ENCODE measurements at regions not wholly inside any gene's neighbourhood (a gene's known extent, or its start where the extent isn't known, plus 50 kb on each side); places are given as distances from the start of the nearest gene placed in this dataset.

DNA sequence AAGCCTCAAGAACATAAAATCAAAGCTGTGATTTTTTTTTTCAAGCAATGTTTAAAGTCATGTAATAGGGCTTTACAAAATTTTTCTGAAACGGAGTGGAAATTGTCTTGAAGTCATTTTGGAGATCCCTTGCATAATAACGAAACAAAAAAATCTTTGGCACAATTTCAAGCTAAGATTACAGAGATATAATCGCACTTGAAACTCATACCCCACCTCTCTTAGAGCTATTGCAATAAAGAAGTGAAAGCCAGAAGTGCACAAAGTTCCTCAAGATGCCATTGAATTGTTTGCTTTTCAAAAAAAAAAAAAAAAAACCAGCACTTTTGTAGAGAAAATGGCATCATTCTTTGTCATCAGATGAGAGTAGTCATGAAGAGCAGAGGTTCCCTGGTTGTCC lies 152.3 kb downstream of the PAX3 start:
- ATAC-seq (ENCODE audit: low read depth in 2 of 2) (no peak), DNase-seq (no peak)
- Histone ChIP-seq H3K4me3 (ENCODE audit: low read depth, low read length) (no peak overlapping the region), H3K36me3 (ENCODE audit: control insufficient read depth, insufficient read depth, low read length) (no peaks in the 10 kb centered on the region), H3K9me3 (ENCODE audit: control insufficient read depth in 2 of 2, low read length in 2 of 2) (no peaks in the 10 kb centered on the region), H3K4me1 (ENCODE audit: control insufficient read depth, insufficient read depth, low read length, poor library complexity, severe bottlenecking) (no peaks in the 10 kb centered on the region), H3K27ac (ENCODE audit: insufficient read depth, low read length, poor library complexity, severe bottlenecking) (no peak overlapping the region), H3K27me3 (ENCODE audit: control insufficient read depth, insufficient read depth, low read length) (no peaks in the 10 kb centered on the region)
- Mint-ChIP-seq H3K36me3 (no peaks in the 10 kb centered on the region), H3K4me1 (no peaks in the 10 kb centered on the region), H3K27me3 (no peaks in the 10 kb centered on the region), H3K27ac (no peak overlapping the region), H3K4me3 (no peak overlapping the region), H3K9me3 (peaks cover 0 to 4% (median 3%) of the 10 kb centered on the region in 7 donors)

DNA sequence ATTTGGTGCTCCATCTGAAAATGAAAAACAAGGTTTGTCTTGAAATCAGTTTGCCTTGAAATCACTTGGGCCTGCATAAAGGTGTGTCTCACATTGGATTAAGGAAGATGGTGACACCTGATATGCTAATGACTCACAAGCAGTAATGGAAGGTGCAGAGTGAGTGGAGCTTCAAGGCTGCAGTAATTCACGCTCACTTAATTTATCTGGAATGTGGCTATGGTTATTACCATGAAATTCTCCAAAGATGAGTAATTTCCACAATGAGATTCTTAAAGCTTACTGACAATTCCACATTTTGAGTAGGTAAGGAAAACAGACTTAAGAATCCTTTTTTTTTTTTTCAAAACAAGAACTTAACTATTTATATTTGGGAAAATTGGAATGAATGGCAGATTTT lies 156.8 kb downstream of the PAX3 start:
- no peak overlapping the region for H3K4me3 Mint-ChIP-seq
- Histone ChIP-seq H3K4me3 (ENCODE audit: low read depth, low read length) (no peak overlapping the region), H3K9me3 (ENCODE audit: control insufficient read depth in 2 of 2, low read length in 2 of 2) (no peaks in the 10 kb centered on the region), H3K4me1 (ENCODE audit: control insufficient read depth, insufficient read depth, low read length, poor library complexity, severe bottlenecking) (no peaks in the 10 kb centered on the region), H3K27me3 (ENCODE audit: control insufficient read depth, insufficient read depth, low read length) (no peaks in the 10 kb centered on the region), H3K36me3 (ENCODE audit: control insufficient read depth, insufficient read depth, low read length) (no peaks in the 10 kb centered on the region), H3K27ac (ENCODE audit: insufficient read depth, low read length, poor library complexity, severe bottlenecking) (no peak overlapping the region)
- H3K36me3 Mint-ChIP-seq = no peaks in the 10 kb centered on the region
- H3K4me1 Mint-ChIP-seq = no peaks in the 10 kb centered on the region
- DNase-seq = no peak
- H3K27me3 Mint-ChIP-seq = no peaks in the 10 kb centered on the region
- peaks cover 0 to 5% (median 2%) of the 10 kb centered on the region in 7 donors for H3K9me3 Mint-ChIP-seq
- H3K27ac Mint-ChIP-seq = no peak overlapping the region
- no peak for ATAC-seq (ENCODE audit: low read depth in 2 of 2)

DNA sequence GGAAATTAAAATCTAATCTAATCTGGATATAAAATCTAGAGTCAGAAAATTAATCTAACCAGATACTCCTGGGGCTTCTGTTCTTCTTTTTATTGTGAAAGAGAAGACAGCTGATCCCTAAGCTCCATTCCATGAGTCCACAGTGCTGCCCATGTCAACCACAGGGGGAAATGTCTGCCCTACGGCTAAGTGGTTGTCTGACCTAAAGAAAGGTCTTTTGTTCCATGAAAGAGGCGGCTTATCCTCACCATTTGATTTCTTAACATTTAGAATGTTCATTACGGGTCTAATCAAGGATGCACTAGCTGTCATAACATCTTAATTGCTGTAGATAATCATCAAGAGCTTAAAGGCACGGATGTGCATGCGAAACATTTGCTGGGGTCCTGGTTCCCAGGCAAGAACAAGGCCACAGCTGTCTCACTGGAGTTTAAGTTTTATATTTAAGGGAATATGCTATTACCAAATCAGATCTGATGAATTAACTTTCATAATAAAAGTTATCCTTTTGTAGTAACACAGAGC lies 162.6 kb downstream of the PAX3 start:
- H3K27me3 ChIP-seq (ENCODE audit: control insufficient read depth, insufficient read depth, low read length) = no peaks in the 10 kb centered on the region
- H3K36me3 ChIP-seq (ENCODE audit: control insufficient read depth, insufficient read depth, low read length) = no peaks in the 10 kb centered on the region
- no peaks in the 10 kb centered on the region for H3K9me3 ChIP-seq (ENCODE audit: control insufficient read depth in 2 of 2, low read length in 2 of 2)
- Mint-ChIP-seq H3K27ac (no peak overlapping the region), H3K9me3 (peaks cover 0 to 8% (median 3%) of the 10 kb centered on the region in 7 donors), H3K36me3 (no peaks in the 10 kb centered on the region), H3K4me3 (no peak overlapping the region), H3K27me3 (peaks cover 4% of the 10 kb centered on the region), H3K4me1 (no peaks in the 10 kb centered on the region)
- no peak overlapping the region for H3K27ac ChIP-seq (ENCODE audit: insufficient read depth, low read length, poor library complexity, severe bottlenecking)
- H3K4me3 ChIP-seq (ENCODE audit: low read depth, low read length) = no peak overlapping the region
- ATAC-seq (ENCODE audit: low read depth in 2 of 2) (no peak), DNase-seq (no peak)
- H3K4me1 ChIP-seq (ENCODE audit: control insufficient read depth, insufficient read depth, low read length, poor library complexity, severe bottlenecking) = no peaks in the 10 kb centered on the region

DNA sequence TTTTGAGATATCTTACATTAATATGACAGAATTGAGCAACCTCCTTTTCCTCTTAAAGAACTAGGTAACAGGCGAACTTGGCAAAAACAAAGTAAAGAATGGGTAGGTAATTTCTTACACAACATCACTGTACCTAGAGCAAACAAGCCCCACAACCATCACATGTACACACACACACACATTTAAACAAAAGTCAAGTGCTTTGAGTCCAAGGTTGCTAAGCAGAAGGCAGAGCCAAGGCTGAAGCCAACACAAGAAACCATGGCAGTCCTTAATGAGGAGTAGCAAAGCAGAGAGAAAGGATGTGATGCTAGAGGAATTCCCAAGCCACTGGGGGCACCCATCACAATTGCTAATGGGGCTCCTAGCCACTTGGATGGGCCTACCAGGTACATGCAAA lies 164.1 kb downstream of the PAX3 start:
- H3K4me3 Mint-ChIP-seq = no peak overlapping the region
- H3K27ac ChIP-seq (ENCODE audit: insufficient read depth, low read length, poor library complexity, severe bottlenecking) = no peak overlapping the region
- H3K36me3 Mint-ChIP-seq = no peaks in the 10 kb centered on the region
- peaks cover 4% of the 10 kb centered on the region for H3K27me3 Mint-ChIP-seq
- ATAC-seq (ENCODE audit: low read depth in 2 of 2) (no peak), DNase-seq (no peak)
- H3K4me3 ChIP-seq (ENCODE audit: low read depth, low read length) = no peak overlapping the region
- no peaks in the 10 kb centered on the region for H3K27me3 ChIP-seq (ENCODE audit: control insufficient read depth, insufficient read depth, low read length)
- no peaks in the 10 kb centered on the region for H3K36me3 ChIP-seq (ENCODE audit: control insufficient read depth, insufficient read depth, low read length)
- no peak overlapping the region for H3K27ac Mint-ChIP-seq
- peaks cover 0 to 8% (median 3%) of the 10 kb centered on the region in 7 donors for H3K9me3 Mint-ChIP-seq
- H3K4me1 Mint-ChIP-seq = no peaks in the 10 kb centered on the region
- no peaks in the 10 kb centered on the region for H3K9me3 ChIP-seq (ENCODE audit: control insufficient read depth in 2 of 2, low read length in 2 of 2)
- no peaks in the 10 kb centered on the region for H3K4me1 ChIP-seq (ENCODE audit: control insufficient read depth, insufficient read depth, low read length, poor library complexity, severe bottlenecking)

DNA sequence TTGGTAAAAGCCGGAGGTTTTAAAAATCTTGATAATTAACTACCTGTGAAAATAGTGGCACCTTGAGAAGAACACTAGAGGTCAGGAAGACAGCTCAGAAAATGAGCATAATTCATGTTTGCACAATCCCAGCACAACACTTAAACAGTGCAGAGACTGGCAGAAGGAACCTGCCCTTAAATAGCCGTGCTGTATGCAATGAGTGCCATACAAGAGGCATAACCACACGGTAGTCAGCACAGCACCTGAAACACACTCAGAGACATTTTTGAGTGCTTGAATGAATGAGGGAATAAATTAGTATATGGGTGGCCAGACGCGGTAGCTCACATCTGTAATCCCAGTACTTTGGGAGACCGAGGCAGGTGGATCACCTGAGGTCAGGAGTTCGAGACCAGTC lies 164.9 kb downstream of the PAX3 start:
- H3K9me3 Mint-ChIP-seq = peaks cover 0 to 8% (median 3%) of the 10 kb centered on the region in 7 donors
- no peak for ATAC-seq (ENCODE audit: low read depth in 2 of 2)

DNA sequence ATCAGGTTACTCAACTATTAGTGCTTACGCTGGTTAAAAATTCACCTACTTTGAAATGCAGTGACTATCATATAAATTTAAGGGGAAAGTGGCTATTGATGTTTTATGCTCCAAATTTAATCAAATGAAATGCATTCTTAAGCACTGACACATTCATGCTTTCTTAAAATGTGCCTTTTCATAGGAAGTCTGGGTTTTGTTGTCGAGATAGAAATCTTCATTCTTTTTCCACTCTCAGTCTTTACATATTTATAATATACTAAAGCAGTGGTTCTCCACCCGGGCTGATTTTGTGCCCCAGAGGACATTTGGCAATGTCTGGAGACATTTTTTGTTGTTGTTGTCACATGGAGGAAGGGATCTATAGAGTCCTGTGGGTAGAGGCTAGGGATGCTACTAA lies 167.9 kb downstream of the PAX3 start:
- ATAC-seq (ENCODE audit: low read depth in 2 of 2) (no peak), DNase-seq (no peak)
- Histone ChIP-seq H3K36me3 (ENCODE audit: control insufficient read depth, insufficient read depth, low read length) (no peaks in the 10 kb centered on the region), H3K4me1 (ENCODE audit: control insufficient read depth, insufficient read depth, low read length, poor library complexity, severe bottlenecking) (no peaks in the 10 kb centered on the region), H3K4me3 (ENCODE audit: low read depth, low read length) (no peak overlapping the region), H3K9me3 (ENCODE audit: control insufficient read depth in 2 of 2, low read length in 2 of 2) (no peaks in the 10 kb centered on the region), H3K27ac (ENCODE audit: insufficient read depth, low read length, poor library complexity, severe bottlenecking) (no peak overlapping the region), H3K27me3 (ENCODE audit: control insufficient read depth, insufficient read depth, low read length) (no peaks in the 10 kb centered on the region)
- Mint-ChIP-seq H3K4me1 (no peaks in the 10 kb centered on the region), H3K9me3 (peaks cover 0 to 8% (median 0%) of the 10 kb centered on the region in 7 donors), H3K27ac (no peak overlapping the region), H3K36me3 (no peaks in the 10 kb centered on the region), H3K27me3 (no peaks in the 10 kb centered on the region), H3K4me3 (no peak overlapping the region)

More for the DNA sequence above, 164.9 kb downstream of the PAX3 start:
- Mint-ChIP-seq H3K36me3 (no peaks in the 10 kb centered on the region), H3K4me3 (no peak overlapping the region), H3K27me3 (peaks cover 4% of the 10 kb centered on the region), H3K27ac (no peak overlapping the region), H3K4me1 (no peaks in the 10 kb centered on the region)
- Histone ChIP-seq H3K27ac (ENCODE audit: insufficient read depth, low read length, poor library complexity, severe bottlenecking) (no peak overlapping the region), H3K27me3 (ENCODE audit: control insufficient read depth, insufficient read depth, low read length) (no peaks in the 10 kb centered on the region), H3K36me3 (ENCODE audit: control insufficient read depth, insufficient read depth, low read length) (no peaks in the 10 kb centered on the region), H3K9me3 (ENCODE audit: control insufficient read depth in 2 of 2, low read length in 2 of 2) (no peaks in the 10 kb centered on the region), H3K4me3 (ENCODE audit: low read depth, low read length) (no peak overlapping the region), H3K4me1 (ENCODE audit: control insufficient read depth, insufficient read depth, low read length, poor library complexity, severe bottlenecking) (no peaks in the 10 kb centered on the region)
- DNase-seq = no peak

DNA sequence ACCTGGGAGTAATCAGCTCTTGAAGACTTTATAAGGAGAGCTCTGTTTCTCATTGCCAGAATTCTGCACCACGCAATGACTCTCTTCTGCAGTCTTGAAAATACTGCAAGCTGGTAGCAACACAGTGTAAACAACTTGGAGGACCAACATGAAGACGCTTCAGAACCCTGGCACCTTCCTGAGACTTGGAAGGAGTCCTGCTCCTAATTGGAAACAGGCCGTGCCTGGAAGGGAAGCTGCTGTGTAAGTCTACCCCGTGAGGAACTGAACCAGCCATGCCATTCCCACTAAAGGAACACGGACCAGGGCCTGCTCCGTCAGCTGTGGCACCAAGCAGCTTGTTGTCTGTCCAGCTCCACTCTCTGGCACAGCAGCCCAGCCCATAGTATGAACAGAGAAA lies 171.1 kb downstream of the PAX3 start:
- Mint-ChIP-seq H3K4me1 (no peaks in the 10 kb centered on the region), H3K36me3 (no peaks in the 10 kb centered on the region), H3K4me3 (no peak overlapping the region), H3K27me3 (no peaks in the 10 kb centered on the region), H3K9me3 (peaks cover 0 to 4% (median 0%) of the 10 kb centered on the region in 7 donors), H3K27ac (no peak overlapping the region)
- Histone ChIP-seq H3K4me1 (ENCODE audit: control insufficient read depth, insufficient read depth, low read length, poor library complexity, severe bottlenecking) (no peaks in the 10 kb centered on the region), H3K36me3 (ENCODE audit: control insufficient read depth, insufficient read depth, low read length) (no peaks in the 10 kb centered on the region), H3K27ac (ENCODE audit: insufficient read depth, low read length, poor library complexity, severe bottlenecking) (no peak overlapping the region), H3K27me3 (ENCODE audit: control insufficient read depth, insufficient read depth, low read length) (no peaks in the 10 kb centered on the region), H3K9me3 (ENCODE audit: control insufficient read depth in 2 of 2, low read length in 2 of 2) (no peaks in the 10 kb centered on the region), H3K4me3 (ENCODE audit: low read depth, low read length) (no peak overlapping the region)
- DNase-seq (no peak), ATAC-seq (ENCODE audit: low read depth in 2 of 2) (no peak)

DNA sequence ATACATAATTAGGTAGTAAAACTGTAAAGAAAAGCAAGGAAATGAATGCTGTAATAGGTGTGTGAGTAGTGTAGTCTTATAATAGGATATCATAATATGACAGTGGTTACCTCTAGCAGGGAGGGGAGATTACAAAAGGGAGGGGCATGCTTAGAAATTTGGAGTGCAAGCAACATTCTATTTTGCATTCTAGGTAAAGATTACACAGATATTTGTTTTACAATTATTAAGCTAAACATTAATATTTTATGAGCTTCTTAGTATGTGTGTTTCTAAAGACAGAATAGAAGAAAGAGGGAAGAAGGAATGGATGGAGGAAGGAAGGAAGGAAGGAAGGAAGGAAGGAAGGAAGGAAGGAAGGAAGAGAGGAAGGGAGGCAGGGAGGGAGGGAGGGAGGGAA lies 177.9 kb downstream of the PAX3 start:
- Mint-ChIP-seq H3K27ac (no peak overlapping the region), H3K36me3 (no peaks in the 10 kb centered on the region), H3K4me3 (no peak overlapping the region), H3K4me1 (no peaks in the 10 kb centered on the region), H3K9me3 (peaks cover 0 to 2% (median 0%) of the 10 kb centered on the region in 7 donors), H3K27me3 (no peaks in the 10 kb centered on the region)
- H3K4me1 ChIP-seq (ENCODE audit: control insufficient read depth, insufficient read depth, low read length, poor library complexity, severe bottlenecking) = no peaks in the 10 kb centered on the region
- no peaks in the 10 kb centered on the region for H3K27me3 ChIP-seq (ENCODE audit: control insufficient read depth, insufficient read depth, low read length)
- H3K4me3 ChIP-seq (ENCODE audit: low read depth, low read length) = no peak overlapping the region
- DNase-seq = no peak
- H3K36me3 ChIP-seq (ENCODE audit: control insufficient read depth, insufficient read depth, low read length) = no peaks in the 10 kb centered on the region
- H3K9me3 ChIP-seq (ENCODE audit: control insufficient read depth in 2 of 2, low read length in 2 of 2) = no peaks in the 10 kb centered on the region
- H3K27ac ChIP-seq (ENCODE audit: insufficient read depth, low read length, poor library complexity, severe bottlenecking) = no peak overlapping the region
- no peak for ATAC-seq (ENCODE audit: low read depth in 2 of 2)
